Endothelial cell of umbilical vein (primary cell): ENCODE measurements at regions not wholly inside any gene's neighbourhood (a gene's known extent, or its start where the extent isn't known, plus 50 kb on each side); places are given as distances from the start of the nearest gene placed in this dataset.

Experiments used
- CTCF ChIP-seq, 2 donors: IDR thresholded peaks; 1 replicate in 1 of 2; 2 replicates in 1 of 2; pipeline ENCODE4 v1.5.1; 2011; ENCODE audit warnings: low read length in 2 of 2, mild to moderate bottlenecking in 2 of 2, moderate library complexity in 2 of 2, control low read depth in 1 of 2, inconsistent platforms in 1 of 2, low read depth in 1 of 2; ENCODE audit not compliant: insufficient read depth in 1 of 2; ENCODE audit errors: extremely low read depth in 1 of 2
- JUN ChIP-seq: IDR thresholded peaks from 2 replicates; pipeline ENCODE4 v1.6.1; 2011; ENCODE audit warnings: borderline replicate concordance, low read depth; ENCODE audit not compliant: insufficient read length, insufficient read depth

GRCh38 chr6:797479-798077 is 104.6 kb upstream of the EXOC2 start:
- TF ChIP-seq CTCF (IDR thresholded peaks at IDR 0.05; ENCODE audit: extremely low read depth in 1 of 2, insufficient read depth in 1 of 2, low read depth in 1 of 2, low read length in 2 of 2) (peak; percentile 55 to 61), JUN (no peak)
